ENCODE measurements at regions not wholly inside any gene's neighbourhood (a gene's known extent, or its start where the extent isn't known, plus 50 kb on each side); places are given as distances from the start of the nearest gene placed in this dataset.

GRCh38 chr3:117477214-117477755 is 767.7 kb downstream of the TUSC7 start:
- TF ChIP-seq CTCF (IDR thresholded peaks at IDR 0.05; ENCODE audit: control extremely low read depth in 1 of 3, insufficient read depth in 1 of 3, low read depth in 1 of 3, low read length in 3 of 3) (no peak), TAF1 (IDR thresholded peaks at IDR 0.05; ENCODE audit: low read depth, low read length) (no peak), POLR2A (IDR thresholded peaks at IDR 0.05; ENCODE audit: control extremely low read depth in 1 of 2, low read depth in 2 of 2, low read length in 2 of 2) (no peak), JUND (IDR thresholded peaks at IDR 0.05; ENCODE audit: low read length) (no peak), POLR2AphosphoS5 (IDR thresholded peaks at IDR 0.05; ENCODE audit: low read depth, low read length) (no peak), EGR1 (IDR thresholded peaks at IDR 0.05; ENCODE audit: borderline replicate concordance, low read depth, low read length) (no peak), SP1 (IDR thresholded peaks at IDR 0.05; ENCODE audit: low read depth, low read length) (no peak), RAD21 (IDR thresholded peaks at IDR 0.05 in 1 of 2, conservative IDR thresholded peaks at IDR 0.05 in 1 of 2; ENCODE audit: low read depth in 2 of 2, low read length in 2 of 2) (peak in 1 of 2 experiments; percentile 18; a peak in 2 of 4 replicates), CHD2 (IDR thresholded peaks at IDR 0.05; ENCODE audit: low read length) (no peak), SP4 (IDR thresholded peaks at IDR 0.05; ENCODE audit: low read length) (no peak), GABPA (IDR thresholded peaks at IDR 0.05; ENCODE audit: borderline replicate concordance, insufficient read depth, low read length) (no peak)
